ENCODE measurements at regions not wholly inside any gene's neighbourhood (a gene's known extent, or its start where the extent isn't known, plus 50 kb on each side); places are given as distances from the start of the nearest gene placed in this dataset.

- TF ChIP-seq EGR1 (IDR thresholded peaks at IDR 0.05) (no peak), TCF12 (IDR thresholded peaks at IDR 0.05; ENCODE audit: low read depth) (no peak), CREB1 (IDR thresholded peaks at IDR 0.05; ENCODE audit: low read depth) (no peak), FOXM1 (IDR thresholded peaks at IDR 0.05; ENCODE audit: borderline replicate concordance, low read depth) (no peak), ZBTB7A (IDR thresholded peaks at IDR 0.05; ENCODE audit: low read depth) (no peak), TAF1 (IDR thresholded peaks at IDR 0.05; ENCODE audit: low read depth) (no peak), MAX (IDR thresholded peaks at IDR 0.05) (no peak), CEBPB (IDR thresholded peaks at IDR 0.05) (no peak), EP300 (IDR thresholded peaks at IDR 0.05; ENCODE audit: borderline replicate concordance) (no peak), NFIC (IDR thresholded peaks at IDR 0.05) (no peak), YY1 (IDR thresholded peaks at IDR 0.05; ENCODE audit: low read depth) (no peak), TEAD4 (IDR thresholded peaks at IDR 0.05) (no peak)
- TF ChIP-seq, protein P1, sequence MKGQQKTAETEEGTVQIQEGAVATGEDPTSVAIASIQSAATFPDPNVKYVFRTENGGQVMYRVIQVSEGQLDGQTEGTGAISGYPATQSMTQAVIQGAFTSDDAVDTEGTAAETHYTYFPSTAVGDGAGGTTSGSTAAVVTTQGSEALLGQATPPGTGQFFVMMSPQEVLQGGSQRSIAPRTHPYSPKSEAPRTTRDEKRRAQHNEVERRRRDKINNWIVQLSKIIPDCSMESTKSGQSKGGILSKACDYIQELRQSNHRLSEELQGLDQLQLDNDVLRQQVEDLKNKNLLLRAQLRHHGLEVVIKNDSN (IDR thresholded peaks at IDR 0.05): no peak
Measured at GRCh38 chr4:60799214-60799613, 400.9 kb upstream of the ADGRL3 start.

GRCh38 chr4:60800701-60801100 is 399.4 kb upstream of the ADGRL3 start:
- TF ChIP-seq YY1 (IDR thresholded peaks at IDR 0.05; ENCODE audit: low read depth): no peak
- TF ChIP-seq EP300 (IDR thresholded peaks at IDR 0.05; ENCODE audit: borderline replicate concordance): no peak
- TF ChIP-seq FOXM1 (IDR thresholded peaks at IDR 0.05; ENCODE audit: borderline replicate concordance, low read depth): no peak
- no peak for TF ChIP-seq TEAD4 (IDR thresholded peaks at IDR 0.05)
- no peak for TF ChIP-seq NFIC (IDR thresholded peaks at IDR 0.05)
- no peak for TF ChIP-seq RAD21 (IDR thresholded peaks at IDR 0.05; ENCODE audit: low read depth)
- no peak for TF ChIP-seq REST (IDR thresholded peaks at IDR 0.05; ENCODE audit: low read depth)
- no peak for TF ChIP-seq CEBPB (IDR thresholded peaks at IDR 0.05)
- no peak for TF ChIP-seq TAF1 (IDR thresholded peaks at IDR 0.05; ENCODE audit: low read depth)
- TF ChIP-seq ZBTB7A (IDR thresholded peaks at IDR 0.05; ENCODE audit: low read depth): no peak
- no peak for TF ChIP-seq EGR1 (IDR thresholded peaks at IDR 0.05)
- TF ChIP-seq, protein P1 (IDR thresholded peaks at IDR 0.05): no peak
- no peak for TF ChIP-seq TCF12 (IDR thresholded peaks at IDR 0.05; ENCODE audit: low read depth)
- no peak for TF ChIP-seq CREB1 (IDR thresholded peaks at IDR 0.05; ENCODE audit: low read depth)
- TF ChIP-seq MAX (IDR thresholded peaks at IDR 0.05): no peak

GRCh38 chr4:60805500-60806313 is 394.4 kb upstream of the ADGRL3 start:
- TF ChIP-seq EP300 (IDR thresholded peaks at IDR 0.05; ENCODE audit: borderline replicate concordance) (no peak), RAD21 (IDR thresholded peaks at IDR 0.05; ENCODE audit: low read depth) (peak; percentile 63), FOXM1 (IDR thresholded peaks at IDR 0.05; ENCODE audit: borderline replicate concordance, low read depth) (no peak), NFIC (IDR thresholded peaks at IDR 0.05) (no peak), CREB1 (IDR thresholded peaks at IDR 0.05; ENCODE audit: low read depth) (no peak)

DNA sequence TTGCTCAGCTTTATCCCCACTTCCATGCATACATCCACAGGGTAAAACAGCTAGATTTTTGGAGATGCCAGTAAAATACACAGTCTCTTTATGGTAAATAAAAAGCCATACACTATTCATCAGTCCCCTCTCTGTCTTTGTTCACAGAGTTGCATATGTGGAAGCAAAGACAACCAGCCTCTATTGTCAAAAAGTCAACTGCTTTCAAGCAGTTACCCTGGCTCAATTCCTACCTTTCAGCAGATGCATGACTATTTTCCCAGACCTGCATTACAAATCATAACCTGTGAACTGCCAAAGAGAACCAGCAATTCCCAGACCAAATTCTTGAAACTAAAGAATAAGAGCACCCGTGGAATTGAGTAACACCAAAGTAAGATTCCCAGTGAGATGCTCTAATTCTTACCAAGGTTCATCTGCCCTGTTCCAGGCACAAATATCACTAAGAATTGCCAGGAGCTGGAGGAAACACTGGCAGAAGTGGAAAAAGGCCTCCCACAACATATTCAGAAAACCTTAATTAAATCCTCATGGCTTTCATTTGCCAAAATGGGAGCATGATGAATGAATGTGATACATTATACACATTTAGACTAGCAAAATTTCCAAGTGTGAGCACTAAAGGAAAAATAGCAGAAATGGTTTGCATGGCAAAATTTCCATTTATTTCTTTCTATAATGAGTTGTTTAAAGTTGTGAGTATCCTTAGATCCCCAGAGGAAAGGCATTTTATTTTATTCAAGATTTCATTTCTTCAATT is 391.2 kb upstream of the ADGRL3 start:
- TF ChIP-seq EGR1 (IDR thresholded peaks at IDR 0.05) (no peak), TCF12 (IDR thresholded peaks at IDR 0.05; ENCODE audit: low read depth) (no peak), REST (IDR thresholded peaks at IDR 0.05; ENCODE audit: low read depth) (no peak), NFIC (IDR thresholded peaks at IDR 0.05) (no peak), TEAD4 (IDR thresholded peaks at IDR 0.05) (no peak), FOXM1 (IDR thresholded peaks at IDR 0.05; ENCODE audit: borderline replicate concordance, low read depth) (no peak), EP300 (IDR thresholded peaks at IDR 0.05; ENCODE audit: borderline replicate concordance) (no peak), CEBPB (IDR thresholded peaks at IDR 0.05) (no peak), TAF1 (IDR thresholded peaks at IDR 0.05; ENCODE audit: low read depth) (no peak), RAD21 (IDR thresholded peaks at IDR 0.05; ENCODE audit: low read depth) (no peak), YY1 (IDR thresholded peaks at IDR 0.05; ENCODE audit: low read depth) (no peak), CREB1 (IDR thresholded peaks at IDR 0.05; ENCODE audit: low read depth) (no peak), MAX (IDR thresholded peaks at IDR 0.05) (no peak), ZBTB7A (IDR thresholded peaks at IDR 0.05; ENCODE audit: low read depth) (no peak)
- TF ChIP-seq, protein P1 (IDR thresholded peaks at IDR 0.05): no peak

Measured in Ishikawa (cell line).